ENCODE measurements at regions not wholly inside any gene's neighbourhood (a gene's known extent, or its start where the extent isn't known, plus 50 kb on each side); places are given as distances from the start of the nearest gene placed in this dataset.

- Histone ChIP-seq H4K20me1 (replicated peaks in 1 of 2; ENCODE audit: control insufficient read depth in 1 of 2, insufficient read depth in 2 of 2, low read length in 2 of 2) (no peaks in the 10 kb centered on the region), H3K4me2 (ENCODE audit: insufficient read depth in 1 of 2, low read depth in 2 of 2, low read length in 2 of 2) (no peak overlapping the region), H3K4ac (replicated peaks; ENCODE audit: insufficient read length, low read depth, low read length) (no peak overlapping the region), H3K4me1 (replicated peaks in 1 of 4; ENCODE audit: control insufficient read depth in 3 of 4, insufficient read depth in 4 of 4, low read length in 3 of 4) (no peaks in the 10 kb centered on the region), H3K27me3 (replicated peaks in 1 of 4; ENCODE audit: control insufficient read depth in 3 of 4, extremely low read depth in 1 of 4, insufficient read depth in 3 of 4, low read length in 3 of 4) (no peaks in the 10 kb centered on the region), H3K36me3 (ENCODE audit: control insufficient read depth in 2 of 4, insufficient read depth in 4 of 4, low read length in 3 of 4) (no peaks in the 10 kb centered on the region), H3K9ac (replicated peaks in 1 of 4; ENCODE audit: extremely low read depth in 1 of 4, low read depth in 3 of 4, low read length in 3 of 4) (no peak overlapping the region), H2BK120ac (replicated peaks; ENCODE audit: low read depth, low read length) (no peak overlapping the region), H3K79me1 (ENCODE audit: low read depth, low read length) (no peaks in the 10 kb centered on the region), H2BK15ac (ENCODE audit: low read length) (no peak overlapping the region), H4K91ac (replicated peaks; ENCODE audit: insufficient read length, low read length) (no peak overlapping the region), H3K27ac (ENCODE audit: low read depth, low read length) (no peak overlapping the region), H4K8ac (ENCODE audit: extremely low read depth, insufficient read depth, low read length) (no peak overlapping the region), H3K23ac (ENCODE audit: insufficient read length) (no peak overlapping the region), H3K79me2 (ENCODE audit: control insufficient read depth in 1 of 2, insufficient read depth in 2 of 2, low read length in 2 of 2) (no peaks in the 10 kb centered on the region), H3K9me3 (ENCODE audit: insufficient read depth in 2 of 2, low read depth in 1 of 2, low read length in 1 of 2) (no peaks in the 10 kb centered on the region), H2BK20ac (ENCODE audit: low read length) (no peak overlapping the region), H2BK5ac (ENCODE audit: low read depth, low read length) (no peak overlapping the region), H3K14ac (ENCODE audit: insufficient read length) (no peak overlapping the region), H3K23me2 (ENCODE audit: low read depth, low read length) (no peaks in the 10 kb centered on the region), H4K5ac (ENCODE audit: insufficient read length, low read depth, low read length) (no peak overlapping the region), H2AK5ac (ENCODE audit: low read depth, low read length) (no peak overlapping the region), H2BK12ac (ENCODE audit: low read depth, low read length) (no peak overlapping the region), H2AFZ (ENCODE audit: low read length) (no peak overlapping the region), H3K4me3 (ENCODE audit: extremely low read depth in 1 of 4, insufficient read depth in 2 of 4, low read depth in 3 of 4, low read length in 4 of 4) (no peak overlapping the region), H3K18ac (ENCODE audit: extremely low read depth, low read length) (no peak overlapping the region), H3K56ac (replicated peaks; ENCODE audit: insufficient read length, low read depth, low read length) (no peak overlapping the region)
- WGBS, 2 experiments (ENCODE audit: extremely low coverage in 1 of 2, insufficient coverage in 1 of 2, insufficient read length in 1 of 2, insufficient replicate concordance in 2 of 2, low coverage in 1 of 2, low lambda C conversion rate in 2 of 2, missing lambda C conversion rate in 1 of 2) = 100% methylated on average over 1 of the region's 1 CpG; no CpG with 5 or more reads in 1 of the 2 experiments
- POLR2A ChIA-PET (ENCODE audit: partially characterized antibody) = no interaction called here
- FAIRE-seq = no peak
- TF ChIP-seq RFX5 (IDR thresholded peaks at IDR 0.05; ENCODE audit: borderline replicate concordance, low read depth, low read length) (no peak), KDM1A (IDR thresholded peaks at IDR 0.05; ENCODE audit: borderline replicate concordance, low read length) (no peak), CBX5 (IDR thresholded peaks at IDR 0.05; ENCODE audit: low read depth, low read length) (no peak), NRF1 (IDR thresholded peaks at IDR 0.05; ENCODE audit: low read depth, low read length) (no peak), EP300 (IDR thresholded peaks at IDR 0.05; ENCODE audit: borderline replicate concordance in 1 of 2, low read depth in 2 of 2, low read length in 2 of 2) (no peak), SIRT6 (IDR thresholded peaks at IDR 0.05; ENCODE audit: low read length) (no peak)
- CTCF ChIA-PET (ENCODE audit: partially characterized antibody) = interaction anchor here (0.7 kb wide), 1 partner anchor 1317 kb away, joined by 3 read pairs; no protein-coding TSS in a partner anchor
- no peak for DNase-seq (ENCODE audit: low read depth in 1 of 2, low spot score in 2 of 2)
Observed at GRCh38 chr13:67964986-67965385, 734.9 kb upstream of the PCDH9 start.

Measured in H1 (cell line).